Neural cell (in vitro differentiated cells): ENCODE measurements at regions not wholly inside any gene's neighbourhood (a gene's known extent, or its start where the extent isn't known, plus 50 kb on each side); places are given as distances from the start of the nearest gene placed in this dataset.

Experiments used
- H2AFZ ChIP-seq: fragments of 200-600, 300-800 bp; sonication (generic), shearing (Covaris generic); 2 replicates; pipeline ENCODE4 v1.6.0; 2014; ENCODE audit warnings: low read depth, mild to moderate bottlenecking, antibody characterized with exemption, low read length, moderate library complexity
- H3F3A ChIP-seq: fragments of 200-600 bp; shearing (Covaris generic); 2 replicates; pipeline ENCODE4 v1.6.1; 2016; ENCODE audit warnings: mild to moderate bottlenecking, moderate library complexity, mixed read lengths, antibody characterized with exemption, low read length; ENCODE audit not compliant: insufficient read depth, poor library complexity, severe bottlenecking
- H3K27ac ChIP-seq: fragments of 200-600, 300-800 bp; sonication (generic), shearing (Covaris generic); 2 replicates; pipeline ENCODE4 v1.5.1; 2014; ENCODE audit warnings: mild to moderate bottlenecking, low read length, moderate library complexity
- H3K27me3 ChIP-seq: fragments of 300-800, 200-600 bp; sonication (generic), shearing (Covaris generic); 2 replicates; pipeline ENCODE4 v1.6.0; 2014; ENCODE audit warnings: mild to moderate bottlenecking, low read depth, low read length, moderate library complexity; ENCODE audit not compliant: insufficient read depth
- H3K36me3 ChIP-seq: fragments of 300-800, 200-600 bp; sonication (generic), shearing (Covaris generic); 2 replicates; pipeline ENCODE4 v1.5.1; 2014; ENCODE audit warnings: mild to moderate bottlenecking, antibody characterized with exemption, low read length, moderate library complexity; ENCODE audit not compliant: insufficient read depth
- H3K4me2 ChIP-seq: fragments of 300-800, 200-600 bp; sonication (generic), shearing (Covaris generic); 2 replicates; pipeline ENCODE4 v1.6.0; 2014; ENCODE audit warnings: mild to moderate bottlenecking, low read length
- H3K4me3 ChIP-seq: fragments of 300-800, 200-600 bp; sonication (generic), shearing (Covaris generic); 2 replicates; pipeline ENCODE4 v1.5.1; 2014; ENCODE audit warnings: mild to moderate bottlenecking, low read length, moderate library complexity
- H3K79me2 ChIP-seq: fragments of 200-600 bp; shearing (Covaris generic); replicated peaks from 2 replicates; pipeline ENCODE4 v1.6.0; 2014; ENCODE audit warnings: mild to moderate bottlenecking, low read length, moderate library complexity; ENCODE audit not compliant: insufficient read depth
- H3K9ac ChIP-seq: fragments of 300-800, 200-600 bp; sonication (generic), shearing (Covaris generic); 2 replicates; pipeline ENCODE4 v1.6.1; 2016; ENCODE audit warnings: mild to moderate bottlenecking, low read length, mixed read lengths
- H3K9me2 ChIP-seq: fragments of 200-600 bp; shearing (Covaris generic); 2 replicates; pipeline ENCODE4 v1.6.1; 2016; ENCODE audit warnings: mild to moderate bottlenecking, low read length, mixed read lengths; ENCODE audit not compliant: insufficient read depth
- H3K9me3 ChIP-seq: fragments of 200-600, 300-800 bp; sonication (generic), shearing (Covaris generic); 2 replicates; pipeline ENCODE4 v1.6.1; 2016; ENCODE audit warnings: mild to moderate bottlenecking, mixed run types, low read length, moderate library complexity, mixed read lengths
- H4K20me1 ChIP-seq: fragments of 200-600 bp; shearing (Covaris generic); 2 replicates; pipeline ENCODE4 v1.6.1; 2016; ENCODE audit warnings: mild to moderate bottlenecking, mixed run types; ENCODE audit not compliant: insufficient read depth
- EP300 ChIP-seq: fragments of 450-650 bp; conservative IDR thresholded peaks from 2 replicates; pipeline ENCODE4 v1.6.1; 2014; ENCODE audit warnings: antibody characterized with exemption, mild to moderate bottlenecking, moderate library complexity; ENCODE audit not compliant: poor library complexity, severe bottlenecking
- EZH2 ChIP-seq: fragments of 200-600, 300-800 bp; shearing (Covaris generic), sonication (generic); IDR thresholded peaks from 2 replicates; pipeline ENCODE4 v1.6.1; 2014; ENCODE audit warnings: antibody characterized with exemption, low read length, borderline replicate concordance, mild to moderate bottlenecking; ENCODE audit not compliant: insufficient read depth, poor library complexity, severe bottlenecking
- MXI1 ChIP-seq: fragments of 450-650 bp; conservative IDR thresholded peaks from 2 replicates; pipeline ENCODE4 v1.6.1; 2014; ENCODE audit warnings: antibody characterized with exemption, mild to moderate bottlenecking; ENCODE audit not compliant: poor library complexity, severe bottlenecking
- POLR2AphosphoS5 ChIP-seq: IDR thresholded peaks from 2 replicates; pipeline ENCODE4 v1.6.1; 2012
- RAD21 ChIP-seq: fragments of 450-650 bp; conservative IDR thresholded peaks from 2 replicates; pipeline ENCODE4 v1.6.1; 2014; ENCODE audit warnings: antibody characterized with exemption, mild to moderate bottlenecking, moderate library complexity
- SMC3 ChIP-seq: fragments of 450-650 bp; conservative IDR thresholded peaks from 2 replicates; pipeline ENCODE4 v1.6.1; 2014; ENCODE audit warnings: antibody characterized with exemption, mild to moderate bottlenecking, moderate library complexity; ENCODE audit not compliant: poor library complexity
- TAF1 ChIP-seq: IDR thresholded peaks from 2 replicates; pipeline ENCODE4 v1.6.1; 2012; ENCODE audit warnings: low read depth
- TF ChIP-seq, protein P1 (sequence below): fragments of 450-650 bp; IDR thresholded peaks from 2 replicates; pipeline ENCODE4 v1.5.1; 2014; ENCODE audit warnings: antibody characterized with exemption, mild to moderate bottlenecking, moderate library complexity; ENCODE audit not compliant: poor library complexity, severe bottlenecking
- TF ChIP-seq, protein P2 (sequence below): IDR thresholded peaks from 2 replicates; pipeline ENCODE4 v1.6.1; 2012; ENCODE audit warnings: borderline replicate concordance

DNA sequence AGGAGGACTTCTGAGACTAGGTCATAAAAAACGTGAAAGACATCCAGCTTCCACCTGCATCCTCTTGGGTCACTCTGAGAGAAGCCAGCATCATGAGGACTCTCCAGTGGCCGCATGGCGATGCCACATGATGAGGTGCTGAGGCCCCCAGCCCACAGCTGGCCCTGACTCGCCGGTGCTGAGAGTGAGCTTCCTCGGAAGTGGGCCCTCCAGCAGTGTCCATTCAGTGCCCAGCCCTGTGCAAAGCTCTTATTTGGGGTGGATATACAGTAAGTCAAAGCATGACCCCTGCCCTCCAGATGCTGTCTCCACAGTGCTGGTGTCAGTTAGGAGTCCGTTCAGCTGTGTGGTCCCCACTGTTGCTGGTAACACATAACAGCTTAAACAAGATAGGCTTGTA lies 93.6 kb upstream of the CHST15 start:
- no peaks in the 10 kb centered on the region for H3K9me3 ChIP-seq
- no peaks in the 10 kb centered on the region for H3K27me3 ChIP-seq
- H3K79me2 ChIP-seq, result no peaks in the 10 kb centered on the region
- TF ChIP-seq EP300, result no peak
- no peak for TF ChIP-seq MXI1
- no peak for TF ChIP-seq POLR2AphosphoS5
- TF ChIP-seq RAD21, result no peak
- no peak for TF ChIP-seq EZH2
- TF ChIP-seq, protein P1, sequence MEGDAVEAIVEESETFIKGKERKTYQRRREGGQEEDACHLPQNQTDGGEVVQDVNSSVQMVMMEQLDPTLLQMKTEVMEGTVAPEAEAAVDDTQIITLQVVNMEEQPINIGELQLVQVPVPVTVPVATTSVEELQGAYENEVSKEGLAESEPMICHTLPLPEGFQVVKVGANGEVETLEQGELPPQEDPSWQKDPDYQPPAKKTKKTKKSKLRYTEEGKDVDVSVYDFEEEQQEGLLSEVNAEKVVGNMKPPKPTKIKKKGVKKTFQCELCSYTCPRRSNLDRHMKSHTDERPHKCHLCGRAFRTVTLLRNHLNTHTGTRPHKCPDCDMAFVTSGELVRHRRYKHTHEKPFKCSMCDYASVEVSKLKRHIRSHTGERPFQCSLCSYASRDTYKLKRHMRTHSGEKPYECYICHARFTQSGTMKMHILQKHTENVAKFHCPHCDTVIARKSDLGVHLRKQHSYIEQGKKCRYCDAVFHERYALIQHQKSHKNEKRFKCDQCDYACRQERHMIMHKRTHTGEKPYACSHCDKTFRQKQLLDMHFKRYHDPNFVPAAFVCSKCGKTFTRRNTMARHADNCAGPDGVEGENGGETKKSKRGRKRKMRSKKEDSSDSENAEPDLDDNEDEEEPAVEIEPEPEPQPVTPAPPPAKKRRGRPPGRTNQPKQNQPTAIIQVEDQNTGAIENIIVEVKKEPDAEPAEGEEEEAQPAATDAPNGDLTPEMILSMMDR, result no peak
- no peak for TF ChIP-seq TAF1
- TF ChIP-seq SMC3, result no peak
- TF ChIP-seq, protein P2, sequence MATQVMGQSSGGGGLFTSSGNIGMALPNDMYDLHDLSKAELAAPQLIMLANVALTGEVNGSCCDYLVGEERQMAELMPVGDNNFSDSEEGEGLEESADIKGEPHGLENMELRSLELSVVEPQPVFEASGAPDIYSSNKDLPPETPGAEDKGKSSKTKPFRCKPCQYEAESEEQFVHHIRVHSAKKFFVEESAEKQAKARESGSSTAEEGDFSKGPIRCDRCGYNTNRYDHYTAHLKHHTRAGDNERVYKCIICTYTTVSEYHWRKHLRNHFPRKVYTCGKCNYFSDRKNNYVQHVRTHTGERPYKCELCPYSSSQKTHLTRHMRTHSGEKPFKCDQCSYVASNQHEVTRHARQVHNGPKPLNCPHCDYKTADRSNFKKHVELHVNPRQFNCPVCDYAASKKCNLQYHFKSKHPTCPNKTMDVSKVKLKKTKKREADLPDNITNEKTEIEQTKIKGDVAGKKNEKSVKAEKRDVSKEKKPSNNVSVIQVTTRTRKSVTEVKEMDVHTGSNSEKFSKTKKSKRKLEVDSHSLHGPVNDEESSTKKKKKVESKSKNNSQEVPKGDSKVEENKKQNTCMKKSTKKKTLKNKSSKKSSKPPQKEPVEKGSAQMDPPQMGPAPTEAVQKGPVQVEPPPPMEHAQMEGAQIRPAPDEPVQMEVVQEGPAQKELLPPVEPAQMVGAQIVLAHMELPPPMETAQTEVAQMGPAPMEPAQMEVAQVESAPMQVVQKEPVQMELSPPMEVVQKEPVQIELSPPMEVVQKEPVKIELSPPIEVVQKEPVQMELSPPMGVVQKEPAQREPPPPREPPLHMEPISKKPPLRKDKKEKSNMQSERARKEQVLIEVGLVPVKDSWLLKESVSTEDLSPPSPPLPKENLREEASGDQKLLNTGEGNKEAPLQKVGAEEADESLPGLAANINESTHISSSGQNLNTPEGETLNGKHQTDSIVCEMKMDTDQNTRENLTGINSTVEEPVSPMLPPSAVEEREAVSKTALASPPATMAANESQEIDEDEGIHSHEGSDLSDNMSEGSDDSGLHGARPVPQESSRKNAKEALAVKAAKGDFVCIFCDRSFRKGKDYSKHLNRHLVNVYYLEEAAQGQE, result no peak
- no peak overlapping the region for H3K27ac ChIP-seq
- no peaks in the 10 kb centered on the region for H4K20me1 ChIP-seq
- H3K36me3 ChIP-seq, result no peaks in the 10 kb centered on the region
- H3K9me2 ChIP-seq, result no peaks in the 10 kb centered on the region
- H3F3A ChIP-seq, result no peaks in the 10 kb centered on the region
- H2AFZ ChIP-seq, result no peak overlapping the region
- no peak overlapping the region for H3K9ac ChIP-seq
- no peak overlapping the region for H3K4me2 ChIP-seq
- H3K4me3 ChIP-seq, result no peak overlapping the region

DNA sequence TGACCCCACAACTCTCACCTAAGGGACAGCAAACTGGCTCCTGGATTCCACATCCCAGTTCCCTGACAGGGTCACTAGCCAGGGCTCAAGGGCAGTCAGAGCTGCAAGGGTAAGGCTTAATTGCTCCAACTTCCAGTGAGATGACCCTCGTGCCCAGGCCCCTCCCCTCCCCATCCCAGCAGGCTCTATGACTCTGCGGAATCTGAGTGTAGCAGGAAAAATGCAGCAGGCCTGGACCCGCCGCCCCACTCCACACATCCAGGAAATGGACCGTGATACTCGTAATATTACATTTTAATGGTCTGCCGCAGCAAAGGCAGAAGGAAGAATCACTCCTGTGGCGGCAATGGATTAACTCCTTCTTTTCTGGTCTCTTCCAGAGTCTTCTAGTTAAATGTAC lies 91.7 kb upstream of the CHST15 start:
- no peak overlapping the region for H3K27ac ChIP-seq
- no peak overlapping the region for H3K9ac ChIP-seq
- H2AFZ ChIP-seq, result no peak overlapping the region
- no peak overlapping the region for H3K4me3 ChIP-seq
- no peak overlapping the region for H3K4me2 ChIP-seq
- H3K9me2 ChIP-seq, result no peaks in the 10 kb centered on the region
- no peaks in the 10 kb centered on the region for H3F3A ChIP-seq
- no peaks in the 10 kb centered on the region for H3K79me2 ChIP-seq
- no peaks in the 10 kb centered on the region for H3K36me3 ChIP-seq
- H3K9me3 ChIP-seq, result no peaks in the 10 kb centered on the region
- no peak for TF ChIP-seq SMC3
- no peak for TF ChIP-seq EP300
- TF ChIP-seq RAD21, result no peak
- no peak for TF ChIP-seq POLR2AphosphoS5
- TF ChIP-seq, protein P1, result no peak
- TF ChIP-seq EZH2, result no peak
- TF ChIP-seq, protein P2, result no peak
- no peak for TF ChIP-seq TAF1
- TF ChIP-seq MXI1, result no peak
- H3K27me3 ChIP-seq, result no peaks in the 10 kb centered on the region
- H4K20me1 ChIP-seq, result no peaks in the 10 kb centered on the region
